CD14-positive monocyte (primary cell): ENCODE measurements at regions not wholly inside any gene's neighbourhood (a gene's known extent, or its start where the extent isn't known, plus 50 kb on each side); places are given as distances from the start of the nearest gene placed in this dataset.

Source experiments
- DNase-seq, 3 donors: peaks; one replicate each; pipeline ENCODE4 v3.0.0-alpha.2; 2011 to 2022
- H2AFZ ChIP-seq: 2 replicates; pipeline ENCODE4 v1.6.0; 2012; ENCODE audit warnings: mild to moderate bottlenecking, low read depth, low read length, inconsistent platforms; ENCODE audit not compliant: insufficient read depth, poor library complexity, severe bottlenecking
- H3K27ac ChIP-seq, 2 donors: 1 replicate in 1 of 2; 2 replicates in 1 of 2; pipeline ENCODE4 v1.5.1; 2012 to 2013; ENCODE audit warnings: low read length in 2 of 2, control low read depth in 1 of 2, inconsistent platforms in 1 of 2, low read depth in 1 of 2, mild to moderate bottlenecking in 1 of 2
- H3K27me3 ChIP-seq, 2 donors: one replicate each; pipeline versions ENCODE4 v1.6.0 to v1.6.1; 2011 to 2013; ENCODE audit warnings: low read length in 2 of 2; ENCODE audit not compliant: control insufficient read depth in 2 of 2, insufficient read depth in 2 of 2
- H3K36me3 ChIP-seq, 2 donors: replicated peaks in 1 of 2; 1 replicate in 1 of 2; 2 replicates in 1 of 2; pipeline versions ENCODE4 v1.5.1 to v1.6.1; 2012 to 2013; ENCODE audit warnings: low read length in 2 of 2, control low read depth in 1 of 2, inconsistent platforms in 1 of 2, mild to moderate bottlenecking in 1 of 2; ENCODE audit not compliant: insufficient read depth in 2 of 2, control insufficient read depth in 1 of 2
- H3K4me1 ChIP-seq, 2 donors: 1 replicate in 1 of 2; 2 replicates in 1 of 2; pipeline versions ENCODE4 v1.5.1 to v1.6.1; 2012 to 2013; ENCODE audit warnings: low read length in 2 of 2, control low read depth in 1 of 2, inconsistent platforms in 1 of 2, mild to moderate bottlenecking in 1 of 2, moderate library complexity in 1 of 2; ENCODE audit not compliant: insufficient read depth in 2 of 2, control insufficient read depth in 1 of 2
- H3K4me2 ChIP-seq: replicated peaks from 2 replicates; pipeline ENCODE3; 2012; ENCODE audit warnings: low read length, moderate library complexity, mild to moderate bottlenecking; ENCODE audit not compliant: poor library complexity, severe bottlenecking; ENCODE audit errors: extremely low read depth
- H3K4me3 ChIP-seq, 3 experiments: fragments of 200-600 bp in 1 of 3; sonication (generic) in 1 of 3; replicated peaks in 1 of 3; 1 replicate in 2 of 3; 2 replicates in 1 of 3; pipeline ENCODE4 v1.5.1; 2011 to 2013; ENCODE audit warnings: low read length in 3 of 3, mild to moderate bottlenecking in 3 of 3, control low read depth in 2 of 3, low read depth in 2 of 3, inconsistent platforms in 1 of 3, moderate library complexity in 1 of 3
- H3K79me2 ChIP-seq: 2 replicates; pipeline ENCODE4 v1.6.0; 2012; ENCODE audit warnings: mild to moderate bottlenecking, control low read depth, inconsistent platforms, low read length, moderate library complexity; ENCODE audit not compliant: insufficient read depth
- H3K9ac ChIP-seq: 2 replicates; pipeline ENCODE4 v1.6.0; 2017; ENCODE audit warnings: low read length, mild to moderate bottlenecking; ENCODE audit not compliant: insufficient read depth, poor library complexity, severe bottlenecking
- H3K9me3 ChIP-seq, 2 donors: replicated peaks in 1 of 2; 1 replicate in 1 of 2; 2 replicates in 1 of 2; pipeline versions ENCODE4 v1.5.1 to v1.6.1; 2012 to 2013; ENCODE audit warnings: low read length in 2 of 2, control low read depth in 1 of 2; ENCODE audit not compliant: control insufficient read depth in 1 of 2, insufficient read depth in 1 of 2
- H4K20me1 ChIP-seq: 2 replicates; pipeline ENCODE4 v1.6.0; 2012; ENCODE audit warnings: mild to moderate bottlenecking, low read length, control low read depth, moderate library complexity; ENCODE audit not compliant: insufficient read depth
- H3K27ac Mint-ChIP-seq, 7 donors: one replicate each; pipeline ENCODE4 v1.8.0; 2020; ENCODE audit warnings: mild to moderate bottlenecking in 7 of 7, mixed read lengths in 7 of 7, moderate library complexity in 6 of 7, inconsistent platforms in 2 of 7
- H3K27me3 Mint-ChIP-seq, 3 donors: one replicate each; pipeline ENCODE4 v1.8.0; 2021 to 2022; ENCODE audit warnings: low read depth in 3 of 3, mild to moderate bottlenecking in 3 of 3, mixed read lengths in 3 of 3, moderate library complexity in 3 of 3, inconsistent platforms in 1 of 3
- H3K36me3 Mint-ChIP-seq, 2 donors: one replicate each; pipeline ENCODE4 v1.8.0; 2020; ENCODE audit warnings: mixed read lengths in 2 of 2, inconsistent platforms in 1 of 2, mild to moderate bottlenecking in 1 of 2
- H3K4me1 Mint-ChIP-seq: one replicate; pipeline ENCODE4 v1.8.0; 2020; ENCODE audit warnings: mild to moderate bottlenecking, mixed read lengths
- H3K4me3 Mint-ChIP-seq, 2 donors: one replicate each; pipeline ENCODE4 v1.8.0; 2020; ENCODE audit warnings: mild to moderate bottlenecking in 2 of 2, mixed read lengths in 2 of 2, moderate library complexity in 1 of 2
- H3K9me3 Mint-ChIP-seq, 7 donors: one replicate each; pipeline ENCODE4 v1.8.0; 2020 to 2022; ENCODE audit warnings: mixed read lengths in 7 of 7, mild to moderate bottlenecking in 6 of 7, moderate library complexity in 6 of 7, inconsistent platforms in 2 of 7
- WGBS: methylation state at CpG from one replicate; pipeline ENCODE4 v1.1.5; 2013; ENCODE audit warnings: missing lambda C conversion rate; ENCODE audit not compliant: insufficient coverage; 5-methylcytosine and 5-hydroxymethylcytosine counted together
- intact Hi-C, 2 donors: fragments of 100-400 bp; cut with micrococcal nuclease; formaldehyde crosslinking; loops; one replicate each; pipeline versions ENCODE4 v1.15.0 to v1.15.1; 2023
- TF ChIP-seq, protein P1 (sequence below): fragments of 200-600 bp; IDR thresholded peaks from one replicate; pipeline ENCODE4 v1.8.0; 2022; ENCODE audit warnings: antibody characterized with exemption, mild to moderate bottlenecking

DNA sequence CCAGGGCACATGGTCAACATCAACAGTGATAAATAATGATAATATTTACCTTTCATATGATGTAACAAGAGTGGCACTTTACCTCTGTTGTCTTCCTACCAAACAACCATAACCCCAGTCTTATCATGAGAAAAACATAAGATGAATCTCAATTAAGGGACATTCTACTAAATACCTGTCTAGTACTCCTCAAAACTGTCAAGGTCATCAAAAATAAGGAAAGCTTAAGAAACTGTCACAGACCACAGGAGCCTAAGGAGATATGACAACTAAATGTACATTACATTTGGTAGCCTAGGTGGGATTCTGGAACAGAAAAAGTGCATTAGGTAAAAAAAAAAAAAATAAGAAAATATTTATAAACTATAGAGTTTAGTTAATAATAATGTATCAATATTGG lies 118.1 kb downstream of the CCDC34 start:
- H3K79me2 ChIP-seq: no peaks in the 10 kb centered on the region
- Mint-ChIP-seq H3K4me3 (no peak overlapping the region), H3K27ac (no peak overlapping the region), H3K27me3 (peaks cover 0 to 2% (median 0%) of the 10 kb centered on the region in 3 donors), H3K9me3 (peaks cover 0 to 5% (median 2%) of the 10 kb centered on the region in 7 donors), H3K36me3 (no peaks in the 10 kb centered on the region), H3K4me1 (no peaks in the 10 kb centered on the region)
- no peak overlapping the region for H3K4me2 ChIP-seq
- H3K4me3 ChIP-seq: no peak overlapping the region
- intact Hi-C loops: no loop called here
- H3K4me1 ChIP-seq: no peaks in the 10 kb centered on the region
- H3K36me3 ChIP-seq: no peaks in the 10 kb centered on the region
- no peaks in the 10 kb centered on the region for H3K9me3 ChIP-seq
- no peak overlapping the region for H2AFZ ChIP-seq
- no peak for DNase-seq
- no peaks in the 10 kb centered on the region for H4K20me1 ChIP-seq
- no peak overlapping the region for H3K27ac ChIP-seq
- no peaks in the 10 kb centered on the region for H3K27me3 ChIP-seq
- TF ChIP-seq, protein P1, sequence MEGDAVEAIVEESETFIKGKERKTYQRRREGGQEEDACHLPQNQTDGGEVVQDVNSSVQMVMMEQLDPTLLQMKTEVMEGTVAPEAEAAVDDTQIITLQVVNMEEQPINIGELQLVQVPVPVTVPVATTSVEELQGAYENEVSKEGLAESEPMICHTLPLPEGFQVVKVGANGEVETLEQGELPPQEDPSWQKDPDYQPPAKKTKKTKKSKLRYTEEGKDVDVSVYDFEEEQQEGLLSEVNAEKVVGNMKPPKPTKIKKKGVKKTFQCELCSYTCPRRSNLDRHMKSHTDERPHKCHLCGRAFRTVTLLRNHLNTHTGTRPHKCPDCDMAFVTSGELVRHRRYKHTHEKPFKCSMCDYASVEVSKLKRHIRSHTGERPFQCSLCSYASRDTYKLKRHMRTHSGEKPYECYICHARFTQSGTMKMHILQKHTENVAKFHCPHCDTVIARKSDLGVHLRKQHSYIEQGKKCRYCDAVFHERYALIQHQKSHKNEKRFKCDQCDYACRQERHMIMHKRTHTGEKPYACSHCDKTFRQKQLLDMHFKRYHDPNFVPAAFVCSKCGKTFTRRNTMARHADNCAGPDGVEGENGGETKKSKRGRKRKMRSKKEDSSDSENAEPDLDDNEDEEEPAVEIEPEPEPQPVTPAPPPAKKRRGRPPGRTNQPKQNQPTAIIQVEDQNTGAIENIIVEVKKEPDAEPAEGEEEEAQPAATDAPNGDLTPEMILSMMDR: no peak
- no peak overlapping the region for H3K9ac ChIP-seq

DNA sequence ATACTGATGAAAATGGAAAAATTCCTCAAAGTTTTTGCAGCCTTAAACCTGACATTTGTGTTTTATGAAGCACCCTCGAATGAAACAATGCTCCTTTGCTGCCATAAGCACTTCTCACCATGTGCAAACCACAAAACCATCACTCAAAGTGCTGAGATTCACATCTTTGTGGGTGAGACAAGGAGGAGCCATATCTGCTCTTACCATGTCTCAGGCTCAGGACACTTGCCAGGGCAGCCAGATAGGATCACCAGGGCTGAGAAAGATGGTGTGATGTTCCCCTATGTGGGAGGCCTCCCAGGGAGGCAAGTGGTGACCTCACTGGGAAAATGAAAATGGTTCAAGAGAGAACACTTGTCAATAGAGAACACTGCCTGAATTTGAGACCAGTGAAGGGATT lies 120.4 kb downstream of the CCDC34 start:
- peaks cover 2 to 3% (median 2%) of the 10 kb centered on the region in 3 donors for H3K27me3 Mint-ChIP-seq

More for the DNA sequence above, 120.4 kb downstream of the CCDC34 start:
- no peak overlapping the region for H3K9ac ChIP-seq
- no peak overlapping the region for H3K27ac ChIP-seq
- no CpG with 5 or more reads among the region's 1 CpG for WGBS
- H3K27me3 ChIP-seq: no peaks in the 10 kb centered on the region
- no peak overlapping the region for H3K4me3 ChIP-seq
- H3K36me3 Mint-ChIP-seq: no peaks in the 10 kb centered on the region
- H3K9me3 Mint-ChIP-seq: peaks cover 0 to 4% (median 0%) of the 10 kb centered on the region in 7 donors
- no peaks in the 10 kb centered on the region for H3K36me3 ChIP-seq
- no peaks in the 10 kb centered on the region for H3K4me1 Mint-ChIP-seq
- intact Hi-C loops: no loop called here
- no peaks in the 10 kb centered on the region for H3K4me1 ChIP-seq
- H2AFZ ChIP-seq: no peak overlapping the region
- no peaks in the 10 kb centered on the region for H3K79me2 ChIP-seq
- TF ChIP-seq, protein P1: no peak
- H3K9me3 ChIP-seq: no peaks in the 10 kb centered on the region
- no peak overlapping the region for H3K4me2 ChIP-seq
- H3K27ac Mint-ChIP-seq: no peak overlapping the region
- H4K20me1 ChIP-seq: no peaks in the 10 kb centered on the region
- no peak for DNase-seq
- no peak overlapping the region for H3K4me3 Mint-ChIP-seq
